ENCODE measurements at regions not wholly inside any gene's neighbourhood (a gene's known extent, or its start where the extent isn't known, plus 50 kb on each side); places are given as distances from the start of the nearest gene placed in this dataset.

- no peak for TF ChIP-seq EZH2phosphoT487 (IDR thresholded peaks at IDR 0.05; ENCODE audit: borderline replicate concordance, low read depth, low read length)
- TF ChIP-seq CTCF (conservative IDR thresholded peaks at IDR 0.05; ENCODE audit: low read length) = no peak
These were observed 132.3 kb upstream of the ZBED5 start for GRCh38 chr11:10990160-10990559.

All from OCI-LY7 (cell line).